Mesenchymal stem cell (in vitro differentiated cells and primary cell): ENCODE measurements at regions not wholly inside any gene's neighbourhood (a gene's known extent, or its start where the extent isn't known, plus 50 kb on each side); places are given as distances from the start of the nearest gene placed in this dataset.

Source experiments
- DNase-seq: peaks from one replicate; pipeline ENCODE4 v3.0.0-alpha.2; 2013
- H2AFZ ChIP-seq: one replicate; pipeline ENCODE4 v1.6.1; 2013; ENCODE audit warnings: low read depth, mild to moderate bottlenecking, control low read depth, inconsistent platforms, low read length, moderate library complexity
- H2AK5ac ChIP-seq: 2 replicates; pipeline ENCODE4 v1.6.1; 2013; ENCODE audit warnings: low read length, moderate library complexity, mild to moderate bottlenecking, inconsistent platforms; ENCODE audit not compliant: severe bottlenecking
- H2BK120ac ChIP-seq: one replicate; pipeline ENCODE4 v1.6.1; 2013; ENCODE audit warnings: low read depth, mild to moderate bottlenecking, inconsistent platforms, low read length, moderate library complexity
- H2BK12ac ChIP-seq, 2 experiments: one replicate each; pipeline ENCODE4 v1.6.1; 2013; ENCODE audit warnings: inconsistent platforms in 2 of 2, low read length in 2 of 2, mild to moderate bottlenecking in 2 of 2, moderate library complexity in 2 of 2, control low read depth in 1 of 2
- H2BK15ac ChIP-seq: one replicate; pipeline ENCODE4 v1.6.1; 2013; ENCODE audit warnings: mild to moderate bottlenecking, low read depth, inconsistent platforms; ENCODE audit not compliant: poor library complexity, severe bottlenecking
- H2BK5ac ChIP-seq: 2 replicates; pipeline ENCODE4 v1.6.1; 2013; ENCODE audit warnings: low read depth, mild to moderate bottlenecking, low read length, control low read depth, inconsistent platforms; ENCODE audit not compliant: poor library complexity, severe bottlenecking
- H3K14ac ChIP-seq, 2 experiments: one replicate each; pipeline ENCODE4 v1.6.1; 2013; ENCODE audit warnings: inconsistent platforms in 2 of 2, low read length in 2 of 2, control low read depth in 1 of 2, mild to moderate bottlenecking in 1 of 2, moderate library complexity in 1 of 2
- H3K18ac ChIP-seq, 2 experiments: one replicate each; pipeline ENCODE4 v1.6.1; 2013; ENCODE audit warnings: inconsistent platforms in 2 of 2, low read length in 2 of 2, control low read depth in 1 of 2, low read depth in 1 of 2, mild to moderate bottlenecking in 1 of 2
- H3K23ac ChIP-seq, 2 experiments: one replicate each; pipeline ENCODE4 v1.6.1; 2013; ENCODE audit warnings: inconsistent platforms in 2 of 2, low read length in 2 of 2, mild to moderate bottlenecking in 2 of 2, moderate library complexity in 2 of 2, control low read depth in 1 of 2
- H3K27ac ChIP-seq: 2 replicates; pipeline ENCODE4 v1.5.1; 2013; ENCODE audit warnings: mild to moderate bottlenecking, moderate library complexity, low read length, control low read depth, inconsistent platforms; ENCODE audit not compliant: poor library complexity, severe bottlenecking
- H3K27me3 ChIP-seq, 2 experiments: 2 replicates each; pipeline versions ENCODE4 v1.6.1 to v1.7.0; 2013; ENCODE audit warnings: low read length in 2 of 2, mild to moderate bottlenecking in 2 of 2, moderate library complexity in 2 of 2, control low read depth in 1 of 2, inconsistent platforms in 1 of 2; ENCODE audit not compliant: control insufficient read depth in 1 of 2, insufficient read depth in 1 of 2
- H3K36me3 ChIP-seq, 2 experiments: 2 replicates each; pipeline versions ENCODE4 v1.6.1 to v1.7.0; 2013; ENCODE audit warnings: low read length in 2 of 2, control low read depth in 1 of 2, inconsistent platforms in 1 of 2, low read depth in 1 of 2, mild to moderate bottlenecking in 1 of 2; ENCODE audit not compliant: insufficient read depth in 2 of 2, control insufficient read depth in 1 of 2
- H3K4ac ChIP-seq, 2 experiments: one replicate each; pipeline ENCODE4 v1.6.1; 2013; ENCODE audit warnings: inconsistent platforms in 2 of 2, low read length in 2 of 2, mild to moderate bottlenecking in 2 of 2, moderate library complexity in 2 of 2, control low read depth in 1 of 2, low read depth in 1 of 2
- H3K4me1 ChIP-seq: 2 replicates; pipeline ENCODE4 v1.6.1; 2013; ENCODE audit warnings: low read depth, low read length, control low read depth; ENCODE audit not compliant: control insufficient read depth, insufficient read depth
- H3K4me2 ChIP-seq: 2 replicates; pipeline ENCODE4 v1.6.1; 2013; ENCODE audit warnings: low read length, mild to moderate bottlenecking, inconsistent platforms; ENCODE audit not compliant: poor library complexity, severe bottlenecking
- H3K4me3 ChIP-seq, 2 experiments: 2 replicates each; pipeline versions ENCODE4 v1.5.1 to v1.7.0; 2013; ENCODE audit warnings: low read length in 2 of 2, mild to moderate bottlenecking in 2 of 2, control low read depth in 1 of 2, low read depth in 1 of 2; ENCODE audit not compliant: insufficient read depth in 1 of 2
- H3K79me1 ChIP-seq: replicated peaks from 2 replicates; pipeline ENCODE4 v1.6.1; 2013; ENCODE audit warnings: mild to moderate bottlenecking, control low read depth, low read length, inconsistent platforms; ENCODE audit not compliant: poor library complexity, severe bottlenecking
- H3K9ac ChIP-seq: 2 replicates; pipeline ENCODE4 v1.7.0; 2013; ENCODE audit warnings: mild to moderate bottlenecking, low read length, moderate library complexity
- H3K9me3 ChIP-seq: 2 replicates; pipeline ENCODE4 v1.7.0; 2013; ENCODE audit warnings: mild to moderate bottlenecking, low read length; ENCODE audit not compliant: control insufficient read depth
- H4K8ac ChIP-seq: one replicate; pipeline ENCODE4 v1.6.1; 2013; ENCODE audit warnings: inconsistent platforms, mild to moderate bottlenecking, low read length, moderate library complexity
- H4K91ac ChIP-seq: one replicate; pipeline ENCODE4 v1.6.1; 2013; ENCODE audit warnings: mild to moderate bottlenecking, low read length, inconsistent platforms
- WGBS: methylation state at CpG from one replicate; pipeline ENCODE4 v1.1.7; 2013; ENCODE audit warnings: mixed read lengths; 5-methylcytosine and 5-hydroxymethylcytosine counted together

DNA sequence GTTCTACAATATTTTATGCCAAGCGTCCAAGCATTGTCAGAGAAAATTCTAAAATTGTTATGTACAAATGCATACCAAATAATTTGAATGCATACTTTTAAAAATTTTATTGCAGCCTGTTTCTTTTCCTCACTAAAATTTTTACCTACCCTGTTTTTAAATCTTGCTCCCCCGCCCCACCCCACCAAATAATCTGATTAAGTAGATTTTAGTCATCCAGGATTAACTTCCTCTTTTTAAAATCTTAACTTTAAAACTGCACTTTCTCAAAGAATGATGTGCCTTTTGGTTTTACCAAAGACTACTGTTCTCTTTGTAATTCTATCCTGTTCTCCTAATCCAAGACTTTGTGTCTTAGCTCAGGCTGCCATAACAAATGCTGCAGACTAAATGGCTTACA is 269.4 kb upstream of the FN1 start:
- H2BK120ac ChIP-seq: no peak overlapping the region
- H3K27me3 ChIP-seq: no peaks in the 10 kb centered on the region

GRCh38 chr2:215702116-215702902 is 266.4 kb upstream of the FN1 start:
- no peak overlapping the region for H3K18ac ChIP-seq
- peak overlapping the region in 1 of 2 experiments; percentile 11 for H3K4me3 ChIP-seq
- peak; percentile 59 for DNase-seq
- no peaks in the 10 kb centered on the region for H3K9me3 ChIP-seq
- H3K27me3 ChIP-seq: no peaks in the 10 kb centered on the region
- no peak overlapping the region for H2BK15ac ChIP-seq
- H2AFZ ChIP-seq: no peak overlapping the region
- peak overlapping the region; percentile 38 to 77 for H2BK12ac ChIP-seq
- peak overlapping the region; percentile 14 for H3K27ac ChIP-seq
- no peak overlapping the region for H3K23ac ChIP-seq
- H4K8ac ChIP-seq: no peak overlapping the region
- 63% methylated on average over 4 of the region's 7 CpGs for WGBS
- peak overlapping the region in 1 of 2 experiments; percentile 75 for H3K4ac ChIP-seq
- no peaks in the 10 kb centered on the region for H3K79me1 ChIP-seq
- no peak overlapping the region for H3K4me2 ChIP-seq
- H3K36me3 ChIP-seq: no peaks in the 10 kb centered on the region
- no peak overlapping the region for H2BK120ac ChIP-seq
- peak overlapping the region; percentile 58 for H2BK5ac ChIP-seq
- peak overlapping the region; percentile 3 for H3K9ac ChIP-seq
- H2AK5ac ChIP-seq: peak overlapping the region; percentile 82
- H3K4me1 ChIP-seq: peaks cover 2% of the 10 kb centered on the region
- no peak overlapping the region for H3K14ac ChIP-seq
- H4K91ac ChIP-seq: no peak overlapping the region

More for the DNA sequence above, 269.4 kb upstream of the FN1 start:
- H4K8ac ChIP-seq: no peak overlapping the region
- no peak overlapping the region for H3K23ac ChIP-seq
- H2AK5ac ChIP-seq: no peak overlapping the region
- no peak overlapping the region for H2BK15ac ChIP-seq
- no peaks in the 10 kb centered on the region for H3K79me1 ChIP-seq
- 97% methylated on average over 1 of the region's 2 CpGs for WGBS
- DNase-seq: no peak
- H3K14ac ChIP-seq: no peak overlapping the region
- no peak overlapping the region for H3K4ac ChIP-seq
- H3K9ac ChIP-seq: peak overlapping the region; percentile 3
- H3K4me1 ChIP-seq: no peaks in the 10 kb centered on the region
- H3K4me2 ChIP-seq: no peak overlapping the region
- no peak overlapping the region for H3K18ac ChIP-seq
- no peak overlapping the region for H3K27ac ChIP-seq
- no peak overlapping the region for H2BK5ac ChIP-seq
- H3K4me3 ChIP-seq: no peak overlapping the region
- no peaks in the 10 kb centered on the region for H3K9me3 ChIP-seq
- no peak overlapping the region for H4K91ac ChIP-seq
- no peaks in the 10 kb centered on the region for H3K36me3 ChIP-seq
- no peak overlapping the region for H2AFZ ChIP-seq
- H2BK12ac ChIP-seq: no peak overlapping the region

- Histone ChIP-seq H2BK15ac (no peak overlapping the region), H3K27me3 (no peaks in the 10 kb centered on the region), H3K14ac (no peak overlapping the region), H3K79me1 (peaks cover 4% of the 10 kb centered on the region), H2AK5ac (peak overlapping the region; percentile 93), H3K9me3 (no peaks in the 10 kb centered on the region), H2BK120ac (no peak overlapping the region), H4K91ac (no peak overlapping the region), H2BK5ac (peak overlapping the region; percentile 70), H3K23ac (no peak overlapping the region), H3K9ac (peak overlapping the region; percentile 80), H3K4me1 (peaks cover 3% of the 10 kb centered on the region), H3K27ac (peak overlapping the region; percentile 91), H3K4me3 (no peak overlapping the region), H3K18ac (no peak overlapping the region), H3K4me2 (no peak overlapping the region), H3K4ac (no peak overlapping the region), H2BK12ac (no peak overlapping the region), H2AFZ (no peak overlapping the region), H4K8ac (no peak overlapping the region), H3K36me3 (no peaks in the 10 kb centered on the region)
- no peak for DNase-seq
- 100% methylated on average over 1 of the region's 2 CpGs for WGBS
Measured at GRCh38 chr2:215699700-215700538, 264.1 kb upstream of the FN1 start.

DNA sequence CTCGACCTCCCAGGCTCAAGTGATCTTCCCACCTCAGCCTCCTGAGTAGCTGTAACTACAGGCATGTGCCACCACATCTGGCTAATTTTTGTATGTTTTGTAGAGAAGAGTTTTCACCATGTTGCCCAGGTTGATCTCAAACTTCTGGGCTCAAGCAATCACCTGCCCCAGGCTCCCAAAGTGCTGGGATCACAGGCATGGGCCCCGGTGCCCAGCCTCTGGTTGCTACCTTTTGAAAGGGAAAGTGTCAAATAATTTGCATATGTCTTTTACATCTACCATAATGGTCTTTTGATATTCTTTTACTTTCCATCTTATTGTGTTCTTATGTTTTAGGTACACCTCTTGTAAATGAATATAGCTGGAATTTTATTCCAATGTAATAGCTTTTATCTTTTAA is 263.1 kb upstream of the FN1 start:
- Histone ChIP-seq H3K9me3 (no peaks in the 10 kb centered on the region), H3K27me3 (no peaks in the 10 kb centered on the region), H2BK12ac (peak overlapping the region in 1 of 2 experiments; percentile 67), H2BK15ac (no peak overlapping the region), H2BK5ac (peak overlapping the region; percentile 89), H4K8ac (no peak overlapping the region), H3K4ac (no peak overlapping the region), H3K4me3 (no peak overlapping the region), H3K14ac (no peak overlapping the region), H4K91ac (no peak overlapping the region), H2AK5ac (peak overlapping the region; percentile 100), H3K9ac (peak overlapping the region; percentile 80), H3K79me1 (peaks cover 4% of the 10 kb centered on the region), H3K36me3 (no peaks in the 10 kb centered on the region), H3K27ac (peak overlapping the region; percentile 94), H3K18ac (peak overlapping the region in 1 of 2 experiments; percentile 80), H3K4me1 (peaks cover 3% of the 10 kb centered on the region), H3K23ac (no peak overlapping the region), H2AFZ (no peak overlapping the region), H2BK120ac (no peak overlapping the region), H3K4me2 (no peak overlapping the region)
- 83% methylated on average over 1 of the region's 2 CpGs for WGBS
- DNase-seq: no peak
